ENCODE measurements at regions not wholly inside any gene's neighbourhood (a gene's known extent, or its start where the extent isn't known, plus 50 kb on each side); places are given as distances from the start of the nearest gene placed in this dataset.

DNA sequence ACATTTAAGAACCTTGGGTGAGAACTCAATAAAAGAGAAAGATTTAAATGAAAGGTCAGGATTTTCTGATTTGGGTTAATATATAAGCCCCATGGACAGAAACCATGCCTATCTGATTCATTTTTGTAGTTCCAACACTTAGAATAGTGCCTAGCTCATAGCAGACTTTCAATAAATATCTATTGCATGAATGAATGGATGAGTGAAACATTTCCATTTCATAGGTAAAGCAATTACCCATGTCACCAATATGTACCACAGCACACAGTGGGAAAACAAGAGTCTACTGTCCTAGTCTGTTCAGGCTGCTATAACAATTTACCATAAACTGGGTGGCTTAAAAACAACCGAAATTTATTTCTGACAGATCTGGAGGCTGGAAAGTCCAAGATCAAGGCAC lies 63.9 kb upstream of the PTPN13 start:
- TF ChIP-seq, protein P1, sequence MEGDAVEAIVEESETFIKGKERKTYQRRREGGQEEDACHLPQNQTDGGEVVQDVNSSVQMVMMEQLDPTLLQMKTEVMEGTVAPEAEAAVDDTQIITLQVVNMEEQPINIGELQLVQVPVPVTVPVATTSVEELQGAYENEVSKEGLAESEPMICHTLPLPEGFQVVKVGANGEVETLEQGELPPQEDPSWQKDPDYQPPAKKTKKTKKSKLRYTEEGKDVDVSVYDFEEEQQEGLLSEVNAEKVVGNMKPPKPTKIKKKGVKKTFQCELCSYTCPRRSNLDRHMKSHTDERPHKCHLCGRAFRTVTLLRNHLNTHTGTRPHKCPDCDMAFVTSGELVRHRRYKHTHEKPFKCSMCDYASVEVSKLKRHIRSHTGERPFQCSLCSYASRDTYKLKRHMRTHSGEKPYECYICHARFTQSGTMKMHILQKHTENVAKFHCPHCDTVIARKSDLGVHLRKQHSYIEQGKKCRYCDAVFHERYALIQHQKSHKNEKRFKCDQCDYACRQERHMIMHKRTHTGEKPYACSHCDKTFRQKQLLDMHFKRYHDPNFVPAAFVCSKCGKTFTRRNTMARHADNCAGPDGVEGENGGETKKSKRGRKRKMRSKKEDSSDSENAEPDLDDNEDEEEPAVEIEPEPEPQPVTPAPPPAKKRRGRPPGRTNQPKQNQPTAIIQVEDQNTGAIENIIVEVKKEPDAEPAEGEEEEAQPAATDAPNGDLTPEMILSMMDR (IDR thresholded peaks at IDR 0.05 in 4 of 5, conservative IDR thresholded peaks at IDR 0.05 in 1 of 5): no peak
- no peak for TF ChIP-seq POLR2A (IDR thresholded peaks at IDR 0.05)
